NCI-H526 treated with DMSO at 0.1 percent for 48 hours (cell line): ENCODE measurements at regions not wholly inside any gene's neighbourhood (a gene's known extent, or its start where the extent isn't known, plus 50 kb on each side); places are given as distances from the start of the nearest gene placed in this dataset.

ENCODE experiments used
- DNase-seq: peaks from one replicate; lab custom pipeline; 2025; lab: John Stamatoyannopoulos, UW

DNA sequence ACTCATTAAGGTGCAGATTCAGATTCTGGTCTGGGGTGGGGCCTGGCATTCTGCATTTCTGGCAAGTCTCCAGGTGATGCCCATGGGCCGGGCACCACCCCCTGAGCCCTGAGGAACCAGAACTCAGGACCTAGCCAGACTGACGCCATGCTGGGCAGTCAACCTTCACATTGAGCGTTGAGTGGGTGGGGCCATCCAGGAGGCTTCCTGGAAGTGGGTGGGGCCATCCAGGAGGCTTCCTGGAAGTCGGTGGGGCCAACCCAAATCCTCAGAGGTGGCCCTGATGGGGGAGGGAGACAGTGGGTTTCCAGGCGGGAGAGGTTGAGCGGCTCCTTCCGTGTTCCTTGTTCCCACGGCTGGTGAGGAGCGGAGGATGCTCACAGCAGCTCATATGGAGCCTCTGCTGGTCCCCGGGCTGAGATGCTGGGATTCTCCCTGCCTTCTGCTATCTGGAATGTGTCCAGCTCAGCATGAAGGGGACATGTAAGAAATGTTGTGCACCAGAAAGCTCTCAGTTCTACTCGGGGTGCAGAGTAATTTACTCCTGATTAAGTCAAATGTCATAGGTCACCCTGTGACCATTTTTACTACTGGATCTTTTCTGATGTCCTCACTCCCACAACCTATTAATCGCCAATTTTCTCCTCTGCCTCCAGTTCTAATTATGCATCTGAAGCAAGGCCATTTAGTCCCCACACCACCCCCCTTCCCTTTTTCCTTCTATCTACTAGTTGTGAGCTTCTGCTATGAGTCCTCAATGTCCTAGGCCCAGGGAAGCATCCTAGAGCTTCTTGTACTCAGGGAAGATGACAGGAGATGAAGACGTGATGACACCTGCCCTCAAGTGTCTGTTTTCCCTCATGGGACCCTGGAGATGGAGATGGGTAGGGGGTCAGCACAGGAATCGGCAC lies 435.4 kb downstream of the PTPRU start:
- DNase-seq: no peak

DNA sequence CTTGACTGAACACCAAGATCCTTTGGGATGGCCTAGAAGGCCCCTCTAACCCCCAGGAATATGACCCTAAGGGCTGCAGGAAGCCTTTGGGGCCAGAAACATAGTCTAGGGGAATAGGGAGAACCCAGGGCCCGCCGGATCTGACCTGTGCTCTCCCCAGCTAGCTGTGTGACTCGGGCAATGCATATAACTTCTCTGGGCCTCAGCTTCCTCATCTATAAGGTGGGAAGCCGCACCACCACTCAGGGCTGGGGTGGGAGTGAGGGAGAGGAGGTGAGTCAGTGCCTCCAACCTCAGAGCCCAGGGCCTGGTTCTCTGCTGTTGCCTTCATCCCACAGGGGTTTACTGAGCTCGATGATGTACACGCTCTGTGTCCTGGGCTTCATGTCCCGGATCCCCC lies 434.4 kb downstream of the PTPRU start:
- DNase-seq: no peak

DNA sequence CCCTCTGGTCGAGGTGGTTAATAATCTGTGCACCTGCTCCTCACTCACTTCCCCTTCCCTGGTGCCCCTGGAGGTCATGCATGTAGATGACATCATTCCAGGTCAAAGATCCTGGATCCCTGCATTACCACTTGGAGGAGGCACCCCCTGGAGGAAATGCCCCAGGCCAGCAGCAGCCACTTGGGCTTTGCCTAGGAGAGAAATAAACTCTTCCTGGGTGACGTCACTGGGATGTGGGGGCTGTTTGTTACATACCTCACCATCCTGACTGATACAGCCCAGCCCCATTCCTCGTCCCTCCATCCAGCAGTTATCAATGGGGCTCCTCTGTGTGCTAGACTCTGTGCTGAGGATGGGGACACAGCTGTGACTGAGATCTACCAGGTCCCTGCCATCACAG lies 433.6 kb downstream of the PTPRU start:
- no peak for DNase-seq

DNA sequence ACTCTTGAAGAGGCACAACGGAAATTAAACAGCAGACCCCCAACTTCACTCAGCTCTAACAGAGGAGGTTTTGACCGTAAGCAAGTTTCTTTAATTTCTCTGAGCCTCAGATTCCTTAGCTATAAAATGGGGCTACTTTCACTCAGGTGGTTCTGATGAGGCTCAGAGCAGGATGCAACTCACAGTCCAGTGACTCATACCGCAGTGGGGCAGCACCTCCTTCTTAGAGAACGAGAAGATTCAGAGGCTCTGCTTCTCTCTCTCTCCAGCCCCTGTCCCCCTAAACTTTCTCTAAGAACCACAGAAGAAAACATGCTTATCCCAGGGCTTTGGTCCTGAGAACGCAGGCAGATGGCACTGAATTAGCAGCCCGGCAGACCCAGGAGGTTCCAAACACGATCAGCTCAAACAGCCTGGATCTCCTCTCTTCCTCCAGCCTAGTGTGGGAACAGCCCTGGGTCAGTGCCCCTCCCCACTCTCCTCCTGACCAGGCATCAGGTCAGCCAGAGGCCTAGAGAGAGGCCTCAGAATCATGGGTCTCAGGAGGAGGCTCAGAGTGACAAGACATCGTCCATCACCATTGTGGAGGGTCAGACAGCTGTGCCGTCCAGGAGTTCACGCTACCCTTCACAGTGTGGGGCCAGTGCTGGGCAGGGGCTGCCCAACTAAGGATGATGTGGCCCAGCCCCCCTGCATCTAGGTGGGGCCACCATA lies 433.0 kb downstream of the PTPRU start:
- no peak for DNase-seq

DNA sequence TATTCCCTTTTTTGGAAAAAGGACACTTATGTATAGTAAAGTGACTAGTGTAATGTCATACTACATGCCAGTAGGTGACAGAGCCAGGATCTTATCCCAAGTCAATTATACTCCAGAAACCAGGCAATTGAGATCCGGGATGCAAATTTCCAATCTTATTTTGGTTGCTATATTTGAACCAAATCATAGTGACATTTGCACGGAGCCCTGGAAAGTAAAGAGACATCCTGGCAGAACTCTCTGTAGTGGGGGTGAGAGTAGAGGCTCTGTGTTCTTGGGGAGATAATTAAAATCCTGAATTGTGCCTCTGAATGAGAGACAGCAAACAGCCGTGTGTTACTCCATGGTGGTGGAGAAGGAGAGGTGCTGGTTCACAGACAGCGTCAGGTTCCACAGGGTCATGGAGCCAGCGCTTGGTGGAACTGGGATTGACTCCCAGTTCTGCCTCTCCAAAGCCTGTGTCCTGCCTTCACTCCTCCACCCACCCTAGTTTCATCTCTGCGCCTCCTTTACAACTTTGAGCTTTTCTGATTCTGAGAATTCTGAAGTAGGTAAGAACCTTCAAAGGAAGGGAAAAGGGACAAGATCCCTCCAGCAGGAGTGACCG lies 432.3 kb downstream of the PTPRU start:
- DNase-seq: no peak

DNA sequence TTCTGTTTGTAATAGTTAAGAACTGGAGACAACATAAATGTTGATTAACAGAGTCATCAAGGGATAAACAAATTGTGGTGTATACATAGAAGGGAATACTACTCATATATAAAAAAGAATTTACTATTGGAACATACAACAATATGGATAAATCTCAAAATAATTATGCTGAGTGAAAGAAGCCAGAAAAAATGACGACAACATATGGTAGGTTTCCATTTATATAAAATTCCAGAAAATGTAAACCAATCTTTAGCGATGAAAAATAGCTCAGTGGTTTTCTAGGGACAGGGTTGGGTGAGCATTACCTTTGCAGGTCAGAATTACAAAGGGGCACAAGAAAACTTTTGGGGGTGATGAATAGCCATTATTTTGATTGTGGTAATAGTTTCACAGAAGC lies 431.6 kb downstream of the PTPRU start:
- DNase-seq: no peak

DNA sequence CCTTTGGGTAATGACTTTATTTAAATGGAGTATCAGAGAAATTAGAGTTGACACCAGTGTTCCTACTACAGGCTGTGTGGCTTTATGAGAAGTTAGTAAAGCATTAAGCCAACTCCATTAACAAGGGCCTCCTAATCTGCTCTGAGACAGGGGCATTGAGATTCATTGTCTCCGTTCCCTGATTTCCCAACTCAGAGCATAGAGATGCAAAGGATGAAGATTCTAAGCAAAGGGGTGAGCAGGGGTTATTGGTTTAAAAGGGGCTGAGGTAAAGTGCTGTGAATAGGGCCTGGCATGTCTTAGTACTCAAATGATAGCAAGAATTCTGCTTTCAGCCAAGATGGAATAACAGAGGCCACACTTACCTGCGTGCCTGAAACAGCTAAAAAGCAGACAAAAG lies 428.4 kb downstream of the PTPRU start:
- DNase-seq: no peak

DNA sequence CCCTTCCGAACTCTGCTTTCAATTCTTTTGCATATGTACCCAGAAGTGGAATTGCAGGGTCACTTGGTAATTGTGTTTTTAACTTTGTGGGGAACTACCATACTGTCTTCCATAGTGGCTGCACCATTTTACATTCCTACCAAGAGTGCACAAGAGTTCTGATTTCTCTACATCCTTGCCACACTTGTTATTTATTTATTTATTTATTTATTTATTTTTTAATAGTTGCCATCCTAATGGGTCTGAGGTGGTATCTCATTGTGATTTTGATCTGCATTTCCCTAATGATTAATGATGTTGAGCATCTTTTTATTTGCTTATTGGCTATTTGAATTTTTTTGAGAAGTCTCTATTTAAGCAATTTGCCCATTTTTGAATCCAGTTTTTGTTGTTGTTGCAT lies 422.4 kb downstream of the PTPRU start:
- DNase-seq: no peak

GRCh38 chr1:29657816-29658215 lies 421.5 kb downstream of the PTPRU start:
- no peak for DNase-seq

- DNase-seq: no peak
These were observed 419.9 kb downstream of the PTPRU start for GRCh38 chr1:29655945-29656850.

DNA sequence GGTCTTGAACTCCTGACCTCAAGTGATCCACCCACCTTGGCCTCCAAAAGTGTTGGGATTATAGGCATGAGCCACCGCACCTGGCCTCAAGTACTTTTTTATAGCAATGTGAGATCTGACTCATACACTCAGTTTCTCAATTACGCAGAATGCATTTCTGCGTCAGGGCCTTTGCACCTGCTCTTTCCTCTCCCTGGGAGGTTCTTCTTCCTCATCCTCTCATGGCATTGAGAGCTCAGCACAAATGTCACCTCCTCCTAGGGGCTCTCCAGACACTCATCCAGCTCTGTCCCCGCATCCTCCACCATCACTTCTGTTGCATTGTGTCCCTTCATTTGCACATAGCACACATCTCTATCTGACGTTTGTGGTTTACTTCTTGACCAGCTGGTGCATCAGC lies 418.8 kb downstream of the PTPRU start:
- no peak for DNase-seq

- DNase-seq: no peak
These were observed 417.6 kb downstream of the PTPRU start for GRCh38 chr1:29653886-29654450.

DNA sequence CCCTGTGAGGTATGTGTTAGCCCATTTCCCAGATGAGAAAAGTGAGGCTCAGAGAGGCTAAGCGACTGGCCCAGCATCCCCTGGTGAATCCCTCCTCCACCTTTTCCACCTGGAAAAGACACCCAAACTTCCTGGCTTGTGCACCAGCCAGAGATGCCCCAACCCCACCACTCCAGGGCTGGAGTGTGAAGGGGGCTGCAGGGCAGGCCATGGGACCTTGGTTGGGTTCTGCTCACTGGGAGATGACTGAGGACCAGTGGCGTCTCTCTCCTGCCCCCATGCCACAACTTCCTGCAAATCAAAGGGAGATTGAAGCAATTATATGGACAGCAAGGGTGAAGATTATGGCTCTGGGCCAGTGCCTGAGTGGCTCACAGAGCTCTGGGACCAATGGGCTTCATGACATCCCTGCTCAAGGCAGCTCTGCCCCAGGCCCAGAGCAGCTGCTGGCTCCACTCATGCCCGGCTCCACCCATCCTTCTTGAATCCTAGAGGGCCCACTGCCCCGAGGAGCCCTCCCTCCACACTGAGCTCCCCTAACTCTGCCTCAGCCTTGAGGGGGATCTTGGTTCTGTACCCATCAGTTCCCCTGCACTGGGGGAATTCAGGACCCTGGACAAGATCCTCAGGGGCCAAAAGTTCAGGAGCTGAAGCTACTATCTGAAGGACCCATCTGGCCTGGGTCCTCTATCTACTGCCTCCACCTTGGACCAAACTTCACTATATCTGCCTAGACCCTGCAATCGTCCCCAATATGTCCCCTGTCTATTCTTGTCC lies 416.9 kb downstream of the PTPRU start:
- no peak for DNase-seq

DNA sequence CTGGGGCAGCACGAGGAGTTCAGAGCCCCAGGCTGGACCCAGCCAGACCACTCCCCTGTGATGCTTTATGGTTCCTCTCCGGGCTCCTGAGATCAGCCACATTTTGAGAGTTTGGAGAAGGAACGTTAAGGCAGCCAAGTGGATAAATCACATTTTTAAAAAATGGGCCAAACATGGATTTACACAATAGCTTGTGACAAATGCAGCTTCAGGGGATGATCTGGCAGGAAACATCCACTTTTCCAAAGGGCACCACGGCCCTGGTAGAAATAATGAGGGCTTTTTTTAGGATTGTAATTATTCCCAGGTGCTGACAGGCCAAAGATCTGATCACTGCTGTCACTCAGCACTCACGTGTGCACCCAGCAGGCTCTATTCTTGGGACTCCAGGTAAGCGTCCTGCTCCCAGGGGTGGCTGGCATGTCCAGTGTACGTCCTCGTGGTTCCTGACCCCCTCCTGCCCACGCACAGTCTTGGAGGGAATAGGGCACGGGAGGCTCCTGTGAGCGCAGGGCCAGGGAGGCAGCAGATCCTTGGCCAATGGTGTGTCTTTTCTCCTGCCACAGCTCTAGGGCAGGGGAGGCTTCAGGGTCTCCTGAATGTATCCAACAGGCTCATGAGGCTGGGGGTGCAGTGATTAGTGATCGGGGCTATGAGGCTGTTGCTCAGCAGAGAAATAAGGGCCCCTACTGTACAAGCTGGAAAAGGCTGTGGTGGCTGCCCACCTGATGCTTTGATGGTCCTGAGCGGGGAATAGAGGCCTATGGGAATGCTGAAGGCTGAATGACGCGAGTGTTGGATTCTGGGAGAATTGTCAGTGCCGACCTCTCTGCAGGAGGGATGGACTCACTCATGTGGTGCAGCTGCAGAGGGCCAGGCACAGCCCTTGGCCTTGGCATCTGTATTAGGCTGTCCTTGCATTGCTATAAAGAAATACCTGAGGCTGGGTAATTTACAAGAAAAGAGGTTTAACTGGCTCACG lies 415.7 kb downstream of the PTPRU start:
- no peak for DNase-seq

GRCh38 chr1:29651246-29651645 lies 414.9 kb downstream of the PTPRU start:
- no peak for DNase-seq

GRCh38 chr1:29650476-29650875 lies 414.2 kb downstream of the PTPRU start:
- DNase-seq: no peak

DNA sequence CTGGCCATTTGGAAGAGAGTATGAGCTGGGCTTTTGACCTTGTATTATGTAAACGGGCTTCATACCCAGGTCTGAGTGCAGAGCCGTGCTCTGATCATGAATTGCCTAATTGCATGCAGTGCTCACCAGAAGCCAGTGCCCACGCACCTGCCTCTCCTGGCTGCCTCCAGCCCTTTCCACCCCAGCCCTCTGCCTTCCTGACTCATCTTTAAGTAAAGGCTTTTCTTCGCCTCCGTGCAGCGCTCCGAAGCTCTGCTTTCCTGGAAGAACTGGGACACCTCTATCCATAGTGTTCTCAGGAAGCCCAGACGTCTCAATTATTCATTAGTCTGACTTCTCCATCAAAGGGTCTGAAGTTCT lies 413.7 kb downstream of the PTPRU start:
- DNase-seq: no peak

DNA sequence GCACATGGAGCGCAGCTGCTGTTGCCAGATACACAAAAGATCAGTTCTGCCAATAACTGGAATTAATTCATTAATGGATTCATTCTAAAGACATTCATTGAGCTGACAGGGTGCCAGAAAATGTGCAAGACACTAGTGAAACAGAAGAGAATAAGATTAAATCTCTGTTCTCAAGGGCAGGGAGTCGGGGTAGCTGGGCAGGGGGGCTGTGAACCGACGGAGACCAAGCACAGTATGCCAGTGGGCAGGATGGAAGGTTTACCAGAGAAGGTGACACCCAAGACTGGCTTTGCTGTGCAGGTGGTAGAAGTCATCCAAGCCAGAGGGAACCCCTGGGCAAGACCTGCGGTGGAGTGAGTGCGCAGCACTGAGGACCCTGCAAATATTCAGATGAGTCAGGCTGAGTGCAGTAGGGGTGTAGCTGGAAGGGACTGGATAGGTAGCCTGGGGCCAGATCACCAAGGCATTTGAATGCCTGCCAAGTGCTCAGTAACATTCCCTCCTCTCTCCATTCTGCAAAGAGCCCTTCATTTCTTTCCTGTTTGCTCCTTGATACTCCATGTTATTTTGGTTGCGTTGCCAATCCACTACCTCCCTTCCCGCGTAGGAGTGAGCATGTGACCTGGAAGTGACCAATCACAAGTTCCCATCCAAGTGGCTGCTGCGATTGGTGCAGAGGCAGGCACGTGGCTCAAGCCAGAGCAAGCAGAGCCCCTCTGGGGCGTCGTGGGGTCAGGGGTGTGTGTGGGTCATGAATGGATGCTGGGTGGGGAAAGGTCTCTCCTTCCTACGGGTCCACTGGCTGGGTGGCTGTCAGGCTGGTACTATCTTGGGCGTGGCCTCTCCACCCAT lies 413.1 kb downstream of the PTPRU start:
- no peak for DNase-seq

GRCh38 chr1:29648798-29649188 lies 412.5 kb downstream of the PTPRU start:
- no peak for DNase-seq
